ENCODE measurements at regions not wholly inside any gene's neighbourhood (a gene's known extent, or its start where the extent isn't known, plus 50 kb on each side); places are given as distances from the start of the nearest gene placed in this dataset. TPM values are rescaled to one million over a fixed set of nuclear protein-coding genes. Genes with fewer than 3 reads are reported as not detected.

- no peak for TF ChIP-seq CUX1 (IDR thresholded peaks at IDR 0.05; ENCODE audit: insufficient replicate concordance, low read depth, low read length)
- TF ChIP-seq PKNOX1 (IDR thresholded peaks at IDR 0.05) = no peak
- no peak for TF ChIP-seq POLR2AphosphoS2 (IDR thresholded peaks at IDR 0.05; ENCODE audit: low read depth, low read length)
- no peak for TF ChIP-seq E2F4 (IDR thresholded peaks at IDR 0.05; ENCODE audit: low read depth, low read length)
- no peak for TF ChIP-seq RB1 (IDR thresholded peaks at IDR 0.05; ENCODE audit: borderline replicate concordance)
- no peak for TF ChIP-seq BMI1 (IDR thresholded peaks at IDR 0.05; ENCODE audit: borderline replicate concordance)
- TF ChIP-seq EZH2 (IDR thresholded peaks at IDR 0.05; ENCODE audit: borderline replicate concordance, control insufficient read depth, low read depth, low read length) = no peak
- TF ChIP-seq RELB (IDR thresholded peaks at IDR 0.05; ENCODE audit: low read depth) = no peak
- no peak for TF ChIP-seq MYC (IDR thresholded peaks at IDR 0.05; ENCODE audit: insufficient read depth, insufficient read length, insufficient replicate concordance, low read length, severe bottlenecking)
Measured at GRCh38 chr4:151811403-151811802, 50.6 kb upstream of the GATB start (continued).

Small RNA genes lying in the stretch of these regions (small RNA-seq; reads per million reads assigned to genes)
- gene RN7SL446P (not detected), gene RNA5SP169 (not detected)

Measured in GM12878 (cell line).